Midbrain (tissue), 1 donor: ENCODE measurements at regions not wholly inside any gene's neighbourhood (a gene's known extent, or its start where the extent isn't known, plus 50 kb on each side); places are given as distances from the start of the nearest gene placed in this dataset.

Experiments used
- DNase-seq: peaks from one replicate; lab custom pipeline; 2025; lab: John Stamatoyannopoulos, UW

DNA sequence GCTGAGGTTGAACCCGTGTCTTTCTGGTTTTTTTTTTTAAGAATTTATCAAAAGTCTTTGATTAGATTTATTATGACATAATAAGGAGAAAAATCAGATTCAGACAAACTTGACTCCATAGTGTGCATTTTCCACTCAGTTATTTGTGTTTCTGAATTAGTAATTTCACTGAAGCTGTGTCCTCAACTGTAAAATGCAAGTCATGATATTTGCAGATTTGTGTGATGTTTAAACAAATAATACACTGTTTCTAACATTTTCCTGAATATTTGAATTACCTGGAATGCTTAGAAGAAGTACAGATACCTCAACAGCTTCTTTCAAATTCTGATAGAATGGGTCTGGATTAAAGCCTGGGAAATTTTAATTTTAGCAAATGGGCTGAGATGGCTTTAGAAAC lies 1050.3 kb upstream of the MAP3K7 start:
- no peak for DNase-seq

DNA sequence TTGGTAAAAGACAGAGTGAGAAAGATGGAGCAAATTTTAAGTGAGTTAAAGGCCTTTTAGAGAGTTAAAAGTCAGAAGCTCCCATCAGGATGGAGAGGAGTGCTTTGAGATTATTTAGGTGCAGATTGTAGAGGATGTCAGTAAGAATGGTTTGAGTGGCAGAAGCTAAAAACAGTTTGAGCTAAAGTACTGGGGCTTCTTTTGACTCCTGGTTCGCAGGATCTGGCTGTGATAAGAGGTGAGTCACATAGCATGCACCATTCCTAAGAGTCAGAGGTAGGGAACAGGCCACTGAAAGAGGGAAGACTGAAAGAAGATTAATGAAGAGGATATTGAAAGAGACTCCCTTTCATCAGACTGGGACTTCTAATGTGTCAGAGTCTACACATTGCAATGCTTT lies 1047.9 kb upstream of the MAP3K7 start:
- no peak for DNase-seq

DNA sequence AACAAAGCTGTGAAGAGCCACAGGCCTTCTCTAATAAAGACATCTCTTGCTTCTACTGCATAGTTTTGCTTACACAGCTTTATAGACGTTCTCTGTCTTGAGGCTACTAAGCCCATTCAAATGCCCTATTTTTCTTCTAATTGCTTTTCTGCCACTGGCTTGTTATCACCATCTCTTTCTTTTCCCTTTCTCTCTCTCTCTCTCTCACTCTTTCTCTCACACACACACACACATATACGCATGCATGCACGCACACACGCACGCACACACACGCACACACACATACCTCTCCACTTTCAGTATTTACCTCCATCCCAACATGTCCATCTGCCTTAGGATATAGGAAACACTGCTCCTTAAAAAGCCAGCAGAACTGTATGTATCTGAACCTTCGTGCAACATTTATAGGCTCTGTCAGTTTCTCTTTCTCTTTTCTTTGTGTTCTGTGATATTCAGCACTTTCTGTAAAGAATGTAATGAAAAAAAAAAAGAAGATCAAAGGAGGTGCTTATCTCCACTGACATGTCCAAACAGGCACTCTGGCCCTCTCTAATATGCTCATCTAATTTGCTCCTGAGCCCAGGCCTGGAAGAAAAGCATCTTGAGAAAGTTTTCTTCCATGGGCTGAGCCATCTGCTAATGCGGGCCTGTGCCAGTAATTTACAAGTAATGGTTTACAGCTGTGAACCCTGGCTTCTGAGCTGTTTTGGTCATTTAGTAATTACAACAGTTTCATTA lies 1046.7 kb upstream of the MAP3K7 start:
- no peak for DNase-seq

DNA sequence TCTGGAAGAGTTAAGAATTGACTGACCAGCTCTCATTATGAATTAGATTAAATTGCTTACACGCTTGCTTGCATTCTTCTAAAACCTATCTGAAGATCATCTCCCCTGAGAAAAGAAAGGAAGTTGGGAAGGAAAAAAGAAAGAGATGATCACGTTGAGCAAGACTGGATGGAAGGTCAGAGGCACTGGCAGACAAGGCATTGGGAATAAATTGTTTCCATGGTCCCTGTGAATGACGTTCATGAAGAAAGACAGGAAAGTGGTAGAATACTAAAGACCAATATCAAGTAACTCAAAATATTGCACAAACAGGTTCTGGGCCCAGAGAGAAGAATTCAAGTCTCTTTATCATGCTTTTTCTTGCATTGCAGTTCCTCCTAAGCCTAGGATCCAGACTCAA lies 1045.4 kb upstream of the MAP3K7 start:
- DNase-seq = no peak

DNA sequence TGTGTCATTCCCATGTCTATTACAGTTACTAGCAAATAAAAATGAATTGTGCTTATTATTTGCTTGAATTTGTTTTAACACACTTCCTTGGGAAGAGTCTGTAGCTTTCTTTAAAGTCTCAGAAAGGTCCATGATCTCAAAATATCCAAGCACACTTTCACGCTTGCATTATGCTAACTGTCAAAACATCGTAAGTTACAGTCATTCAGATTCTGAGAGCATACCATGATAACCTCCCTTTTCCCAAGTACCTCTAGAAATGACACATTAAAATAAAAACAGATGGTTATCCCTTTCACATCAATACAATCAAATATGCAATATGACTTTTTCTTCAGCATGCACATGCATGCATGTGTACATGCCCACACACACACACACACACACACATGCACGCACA lies 1044.4 kb upstream of the MAP3K7 start:
- no peak for DNase-seq

DNA sequence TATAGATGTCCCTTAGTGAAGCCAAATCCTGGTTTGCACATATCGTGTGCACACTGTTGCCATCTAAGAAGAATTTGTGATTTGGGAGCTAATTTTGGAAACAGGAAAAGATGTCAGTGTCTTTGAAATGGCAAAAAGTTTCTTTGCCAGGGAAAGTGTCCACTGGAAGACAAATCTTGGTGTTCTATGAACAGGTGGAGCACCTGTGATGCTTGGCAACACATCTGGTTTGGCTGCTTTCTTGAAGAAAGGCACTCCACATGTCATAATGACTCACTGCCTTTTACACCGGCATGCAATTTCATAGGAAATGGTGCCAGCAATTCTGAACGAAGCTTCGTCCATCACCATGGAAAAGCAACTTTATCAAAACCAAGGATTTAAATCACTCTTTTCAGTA lies 1040.0 kb upstream of the MAP3K7 start:
- no peak for DNase-seq

DNA sequence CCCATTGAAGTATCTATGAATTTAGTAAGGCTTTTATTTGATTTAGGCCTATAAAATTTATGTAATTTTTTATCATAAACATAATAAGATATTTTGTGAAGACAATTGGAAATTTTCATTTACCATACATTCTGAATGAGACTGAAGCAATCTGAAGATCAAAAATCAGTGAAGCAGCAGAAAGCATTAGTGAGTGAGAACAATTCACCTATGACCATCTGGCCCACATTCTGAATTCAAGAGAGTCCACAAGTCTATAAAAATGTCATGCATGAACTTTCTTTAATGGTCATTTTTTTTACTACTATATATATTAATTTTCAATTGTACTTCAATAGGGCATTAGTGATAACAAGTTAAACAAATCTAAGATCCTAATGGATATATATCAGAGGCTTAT lies 1026.6 kb upstream of the MAP3K7 start:
- DNase-seq = no peak

DNA sequence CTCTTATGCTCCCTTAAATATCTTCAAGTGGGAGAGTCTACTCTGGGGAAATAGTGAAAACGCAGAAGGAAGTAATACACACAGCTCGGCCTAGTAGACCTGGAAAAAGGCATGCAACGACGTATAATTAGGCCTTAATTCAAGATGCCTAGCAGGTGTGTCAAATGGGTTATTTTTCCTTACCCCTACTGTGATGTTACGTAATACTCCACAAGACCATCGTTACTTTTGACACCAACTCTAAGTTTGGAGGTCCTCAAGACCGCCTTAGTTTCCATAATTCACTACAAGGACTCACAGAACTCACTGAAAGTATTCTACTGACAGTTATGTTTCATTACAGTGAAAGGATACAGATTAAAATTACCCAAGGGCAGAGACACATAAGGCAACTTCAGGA lies 1024.3 kb upstream of the MAP3K7 start:
- no peak for DNase-seq

DNA sequence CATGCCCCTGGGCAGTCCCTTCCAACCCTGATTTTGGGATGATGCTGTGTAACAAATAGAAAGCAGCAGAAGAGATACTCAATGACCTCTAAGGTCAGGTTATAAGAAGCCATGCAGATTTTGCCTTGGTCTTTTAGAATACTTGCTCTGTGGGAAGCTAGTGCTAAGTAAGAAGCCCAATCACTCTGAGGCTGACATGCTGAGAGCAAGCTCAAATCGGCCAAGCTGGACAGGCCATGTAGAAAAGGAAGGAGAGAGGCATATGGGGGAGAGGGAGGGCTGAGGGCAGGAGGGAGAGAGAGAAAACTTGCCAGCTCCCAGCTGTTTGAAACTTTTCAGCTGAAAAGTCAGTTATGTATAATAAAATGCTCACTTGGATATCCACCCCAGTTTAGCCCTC lies 1021.6 kb upstream of the MAP3K7 start:
- DNase-seq = no peak

DNA sequence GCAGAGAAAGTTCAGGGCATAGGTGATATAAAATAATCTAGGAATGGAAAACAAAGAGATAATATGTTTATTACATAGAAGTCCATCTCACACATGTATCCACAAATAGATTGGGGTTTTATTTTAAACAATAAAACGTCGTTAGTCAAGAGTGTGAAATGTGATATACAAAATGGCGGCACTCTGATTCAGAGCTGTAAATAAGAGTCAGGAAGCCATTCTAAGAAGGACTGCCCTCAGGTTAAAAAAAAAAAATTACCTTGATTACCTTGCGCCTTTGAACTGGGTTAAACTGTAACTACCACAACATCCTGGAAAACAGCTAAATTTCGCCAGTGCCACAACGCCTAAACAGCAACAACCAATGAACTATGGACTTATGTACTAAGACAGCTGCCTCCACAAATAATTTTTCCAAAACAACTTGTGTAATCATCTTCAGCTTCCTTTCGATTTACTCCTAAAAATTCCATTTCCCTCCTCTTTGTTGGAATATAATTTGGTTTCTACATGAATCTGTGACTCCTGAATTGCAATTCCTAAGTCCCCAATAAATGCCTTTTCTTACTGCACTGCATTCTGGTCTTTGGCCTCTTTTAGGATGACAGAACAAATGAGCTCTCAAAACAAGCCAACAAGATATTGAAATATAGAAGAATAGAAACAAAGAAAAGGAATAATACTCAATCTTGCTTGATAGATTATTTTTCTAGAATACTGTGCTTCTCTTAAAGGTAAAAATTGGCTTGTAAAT lies 1019.5 kb upstream of the MAP3K7 start:
- no peak for DNase-seq

DNA sequence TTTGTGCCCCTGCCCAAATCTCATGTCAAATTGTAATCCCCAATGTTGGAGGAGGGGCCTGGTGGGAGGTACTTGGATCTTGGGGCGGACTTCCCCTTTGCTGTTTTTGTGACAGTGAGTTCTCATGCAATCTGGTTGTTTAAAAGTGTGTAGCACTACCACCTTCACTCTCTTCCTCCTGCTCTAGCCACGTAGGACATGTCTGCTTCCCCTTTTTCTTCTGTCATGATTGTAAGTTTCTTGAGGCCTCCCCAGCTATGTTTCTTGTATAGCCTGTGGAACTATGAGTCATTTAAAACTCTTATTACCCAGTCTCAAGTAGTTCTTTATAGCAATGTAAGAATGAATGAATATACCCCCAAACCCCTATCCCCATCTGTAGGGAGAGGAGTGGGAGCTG lies 1013.7 kb upstream of the MAP3K7 start:
- DNase-seq = no peak

DNA sequence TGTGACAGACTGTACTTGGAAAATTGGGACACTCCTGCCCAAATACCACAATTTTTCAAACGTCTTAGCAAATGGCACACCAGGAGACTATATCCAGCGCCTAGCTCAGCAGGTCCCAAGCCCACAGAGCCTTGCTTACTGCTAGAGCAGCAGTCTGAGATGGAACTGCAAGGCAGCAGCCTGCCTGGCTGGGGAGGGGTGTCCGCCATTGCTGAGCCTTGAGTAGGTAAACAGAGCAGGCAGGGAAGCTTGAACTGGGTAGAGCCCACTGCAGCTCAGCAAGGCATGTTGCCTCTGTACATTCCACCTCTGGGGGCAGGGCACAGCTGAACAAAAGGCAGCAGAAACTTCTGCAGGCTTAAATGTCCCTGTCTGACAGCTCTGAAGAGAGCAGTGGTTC lies 1003.3 kb upstream of the MAP3K7 start:
- DNase-seq = no peak

DNA sequence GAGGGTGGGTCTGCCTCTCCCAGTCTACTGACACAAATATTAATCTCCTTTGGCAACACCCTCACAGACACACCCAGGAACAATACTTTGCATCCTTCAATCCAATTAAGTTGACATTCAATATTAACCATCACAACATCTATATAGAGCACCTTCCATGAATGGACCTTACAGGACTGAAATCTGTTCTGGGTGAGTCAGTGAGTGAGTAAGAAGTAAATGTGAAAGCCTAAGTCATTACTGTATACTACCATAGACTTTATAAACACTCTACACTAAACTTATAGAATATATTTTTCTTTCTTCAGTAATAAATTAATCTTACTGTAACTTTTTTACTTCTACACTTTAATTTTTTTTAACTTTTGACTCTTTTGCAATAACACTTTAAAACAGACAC lies 993.8 kb upstream of the MAP3K7 start:
- DNase-seq = no peak

DNA sequence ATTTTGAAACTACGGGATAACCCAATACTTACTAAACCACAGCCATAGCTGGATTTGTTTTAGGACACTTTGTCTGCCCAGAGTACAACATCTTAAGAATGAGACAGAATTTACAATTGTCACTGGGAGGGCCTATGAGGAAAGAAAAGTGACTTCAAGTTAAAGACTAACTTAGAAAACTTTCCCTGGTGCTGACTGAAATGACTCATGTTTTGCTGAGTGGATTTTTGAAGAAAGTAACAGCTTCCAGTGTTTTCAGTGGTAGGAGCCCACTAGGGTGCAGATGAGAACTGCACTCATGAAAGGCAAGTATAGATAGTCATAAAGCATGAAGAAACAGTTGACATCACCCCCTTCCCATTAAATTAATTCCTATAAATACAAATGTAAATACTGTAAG lies 988.2 kb upstream of the MAP3K7 start:
- no peak for DNase-seq

DNA sequence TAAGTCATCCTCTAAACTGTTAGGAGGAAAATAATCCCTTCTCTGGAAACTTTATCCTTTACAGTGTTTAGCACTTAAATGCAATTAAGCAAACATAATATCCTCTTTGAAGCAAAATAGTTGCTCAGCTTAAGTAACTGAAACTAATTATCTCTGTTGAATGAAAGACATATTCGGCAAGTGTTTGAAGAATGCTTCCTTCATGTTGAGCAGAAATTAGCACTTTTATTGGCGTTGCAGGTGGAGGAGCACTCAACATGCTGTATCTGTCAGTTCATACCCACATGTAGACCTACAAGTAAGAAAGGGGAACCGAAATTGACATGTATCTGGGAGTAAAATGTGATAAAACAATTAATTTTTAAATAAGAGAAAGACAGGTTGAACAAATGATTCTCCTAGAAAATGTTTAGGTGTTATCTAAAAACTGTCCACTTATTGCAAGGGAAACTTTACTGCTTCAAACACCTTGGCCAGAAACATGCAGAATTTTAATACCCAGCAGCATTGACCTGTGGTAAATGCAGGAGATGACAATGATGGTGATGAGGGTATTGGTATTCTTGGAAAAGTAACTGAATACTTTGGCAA lies 987.0 kb upstream of the MAP3K7 start:
- no peak for DNase-seq

DNA sequence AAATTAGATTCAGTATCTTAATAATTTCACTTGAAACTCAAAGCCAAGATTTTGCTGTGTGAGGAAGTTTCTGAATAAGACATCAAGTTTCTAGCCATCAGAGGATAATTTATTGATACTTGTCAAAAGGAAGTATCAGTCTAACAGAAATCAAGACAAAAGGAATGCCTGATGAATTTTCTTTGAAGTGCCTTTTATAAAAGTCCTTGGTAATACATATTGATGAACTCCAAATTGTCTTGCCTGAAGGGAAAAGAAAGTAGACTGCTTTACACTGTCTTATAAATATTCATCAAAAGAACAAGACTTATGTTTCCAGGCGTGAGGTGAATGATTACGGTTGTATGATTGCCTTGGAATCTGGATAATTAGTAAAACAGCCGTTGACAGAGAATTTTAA lies 986.0 kb upstream of the MAP3K7 start:
- DNase-seq = no peak

DNA sequence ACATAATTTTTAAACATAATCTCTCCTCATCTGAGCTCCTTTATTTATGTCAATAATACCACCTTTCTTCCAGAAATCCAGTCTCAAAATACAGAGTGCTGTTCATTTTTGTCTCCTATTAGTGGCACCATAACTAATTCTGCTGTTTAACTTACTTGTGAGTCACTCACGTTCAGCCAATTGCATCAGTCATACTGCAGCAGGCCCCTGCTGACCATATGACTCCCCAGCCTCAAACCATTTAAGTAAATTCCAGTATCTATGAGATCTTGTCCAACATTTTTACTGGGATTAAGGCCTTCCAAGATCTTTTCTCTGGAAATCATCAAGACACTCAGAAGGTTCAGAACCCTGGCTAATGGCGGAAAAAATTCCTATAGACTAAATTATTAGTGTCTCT lies 982.2 kb upstream of the MAP3K7 start:
- DNase-seq = no peak

DNA sequence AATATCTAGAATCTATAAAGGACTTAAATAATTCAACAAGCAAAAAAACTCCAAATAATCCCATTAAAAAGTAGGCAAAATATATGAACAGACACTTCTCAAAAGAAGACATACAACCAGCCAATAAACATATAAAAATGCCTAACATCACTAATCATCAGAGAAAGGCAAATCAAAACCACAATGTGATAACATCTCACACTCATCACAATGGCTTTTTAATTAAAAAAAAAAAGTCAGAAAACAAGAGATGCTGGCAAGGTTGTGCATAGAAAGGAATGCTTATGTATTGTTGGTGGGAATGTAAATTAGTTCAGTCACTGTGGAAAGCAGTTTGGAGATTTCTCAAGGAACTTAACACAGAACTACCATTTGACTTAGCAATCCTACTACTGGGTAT lies 979.6 kb upstream of the MAP3K7 start:
- DNase-seq = no peak

DNA sequence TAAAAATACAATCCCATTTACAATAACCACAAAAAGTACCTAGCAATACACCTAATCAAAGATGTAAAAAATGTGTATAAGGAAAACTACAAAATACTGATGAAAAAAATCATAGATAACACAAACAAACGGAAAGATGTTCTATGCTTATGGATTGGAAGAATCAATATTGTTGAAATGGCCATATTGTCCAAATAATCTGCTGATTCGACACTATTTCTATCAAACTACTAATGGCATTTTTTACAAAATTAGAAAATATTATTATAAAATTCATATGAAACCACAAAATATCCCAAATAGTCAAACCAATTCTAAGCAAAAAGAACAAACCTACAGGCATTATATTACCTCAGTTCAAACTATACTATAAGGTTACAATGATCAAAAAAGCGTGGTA lies 978.3 kb upstream of the MAP3K7 start:
- no peak for DNase-seq

DNA sequence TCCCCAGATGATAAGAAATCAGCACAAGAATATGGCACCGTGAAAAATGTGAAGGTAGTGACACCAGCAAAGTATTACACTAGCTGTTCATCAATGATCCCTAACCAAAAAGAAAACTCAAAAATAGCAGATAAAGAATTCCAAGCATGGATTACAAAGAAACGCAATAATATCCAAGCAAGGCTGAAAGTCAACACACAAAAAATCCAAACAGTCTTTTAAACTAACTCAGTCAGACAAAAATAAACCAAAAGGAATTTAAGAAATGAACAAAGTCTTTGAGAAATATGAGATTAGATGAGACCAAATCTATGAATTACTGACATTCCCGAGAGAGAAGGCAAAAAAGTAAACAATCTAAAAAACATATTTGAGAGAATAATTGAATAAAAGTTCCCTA lies 976.1 kb upstream of the MAP3K7 start:
- no peak for DNase-seq

DNA sequence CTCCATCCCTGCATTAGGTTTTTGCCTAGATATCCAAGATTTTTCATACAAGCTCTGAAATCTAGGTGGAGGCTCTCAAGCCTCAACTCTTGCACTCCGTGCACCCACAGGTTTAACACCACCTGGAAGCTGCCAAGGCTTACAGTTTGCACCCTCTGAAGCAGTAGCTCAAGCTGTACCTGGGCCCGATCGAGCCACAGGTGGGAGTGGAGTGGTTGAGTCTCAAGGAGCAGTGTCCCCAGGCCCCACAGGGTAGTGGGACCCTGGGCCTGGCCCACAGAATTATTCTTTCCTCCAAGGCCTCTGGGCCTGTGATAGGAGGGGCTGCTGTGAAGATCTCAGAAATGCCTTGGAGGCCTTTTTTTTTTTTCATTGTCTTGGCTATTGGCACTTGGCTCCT lies 973.5 kb upstream of the MAP3K7 start:
- DNase-seq = no peak

DNA sequence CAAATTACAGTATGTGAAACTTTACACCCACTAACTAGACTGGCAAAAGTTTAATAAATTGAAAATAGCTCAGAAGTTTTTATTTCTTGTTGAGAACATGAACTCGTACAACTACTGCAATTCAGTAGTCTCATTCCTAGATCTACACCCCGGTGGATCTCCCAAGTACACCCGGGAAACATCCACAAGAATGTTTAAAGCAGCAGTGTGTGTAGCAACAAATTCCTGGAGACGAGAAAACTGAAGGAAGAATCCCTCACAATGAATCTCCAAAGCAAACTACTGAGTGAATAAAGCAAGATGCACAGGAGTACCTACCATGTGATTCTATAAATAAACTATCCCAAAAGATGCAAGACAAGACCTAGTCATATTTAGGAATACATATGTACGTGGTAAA lies 954.0 kb upstream of the MAP3K7 start:
- no peak for DNase-seq

DNA sequence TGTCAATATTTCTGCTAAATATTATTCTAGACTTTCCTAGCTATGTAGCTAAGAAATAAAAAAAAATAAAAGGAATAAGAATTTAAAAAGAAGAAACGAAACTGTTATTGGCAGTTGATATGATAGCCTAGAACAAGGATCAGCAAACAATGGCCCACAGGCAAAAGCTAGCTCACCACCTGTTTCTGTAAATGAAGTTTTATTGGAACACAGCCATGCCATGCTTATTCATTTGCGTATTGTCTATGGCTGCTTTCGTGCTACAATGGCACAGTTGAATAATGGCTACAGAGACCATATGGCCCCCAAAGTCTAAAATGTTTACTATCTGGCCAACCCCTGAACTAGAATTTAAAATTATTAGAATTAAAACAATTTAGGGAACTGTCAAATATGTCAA lies 952.6 kb upstream of the MAP3K7 start:
- no peak for DNase-seq

DNA sequence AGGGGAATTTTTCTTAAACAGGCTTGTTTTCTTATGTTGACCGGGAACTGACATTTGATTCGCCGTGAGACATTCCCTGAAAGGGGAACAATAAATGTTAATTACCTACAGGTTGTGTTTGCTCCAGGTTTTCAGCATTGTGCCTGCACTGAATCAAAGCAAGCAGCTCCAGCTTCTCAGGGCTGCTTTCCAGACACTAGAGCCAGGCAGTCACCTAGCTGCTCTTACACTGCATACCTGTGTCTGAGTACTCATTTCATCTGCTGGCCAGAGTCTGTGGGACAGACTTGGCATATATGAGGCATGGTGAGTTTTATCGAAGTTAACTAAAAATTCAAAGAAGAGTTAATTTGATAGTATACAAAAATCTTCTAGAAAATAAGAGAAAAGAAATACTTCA lies 951.8 kb upstream of the MAP3K7 start:
- DNase-seq = no peak
